22Rv1 (cell line): ENCODE measurements at regions not wholly inside any gene's neighbourhood (a gene's known extent, or its start where the extent isn't known, plus 50 kb on each side); places are given as distances from the start of the nearest gene placed in this dataset.

Experiments
- ZFX ChIP-seq: fragments of 450-650 bp; IDR thresholded peaks from 2 replicates; pipeline ENCODE4 v1.6.1; 2017; ENCODE audit warnings: antibody characterized with exemption, borderline replicate concordance
- TF ChIP-seq, protein P1 (sequence below): fragments of 450-650 bp; IDR thresholded peaks from 2 replicates; pipeline ENCODE4 v1.5.1; 2017; ENCODE audit warnings: mild to moderate bottlenecking

DNA sequence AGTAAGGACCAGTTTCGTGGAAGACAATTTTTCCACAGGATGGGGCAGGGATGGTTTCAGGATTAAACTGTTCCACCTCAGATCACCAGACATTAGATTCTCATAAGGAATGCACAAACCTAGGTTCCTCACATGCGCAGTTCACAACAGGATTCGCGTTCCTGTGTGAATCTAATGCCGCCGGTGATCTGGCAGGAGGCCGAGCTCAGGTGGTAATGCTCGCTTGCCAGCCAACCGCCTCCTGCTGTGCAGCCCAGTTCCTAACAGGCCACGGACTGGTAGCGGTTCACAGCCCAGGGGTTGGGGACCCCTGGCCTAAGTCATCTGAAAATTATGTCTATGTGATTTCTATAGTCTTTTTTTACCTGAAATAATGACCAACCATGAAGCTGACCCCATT is 217.5 kb downstream of the TMEM200A start:
- TF ChIP-seq, protein P1, sequence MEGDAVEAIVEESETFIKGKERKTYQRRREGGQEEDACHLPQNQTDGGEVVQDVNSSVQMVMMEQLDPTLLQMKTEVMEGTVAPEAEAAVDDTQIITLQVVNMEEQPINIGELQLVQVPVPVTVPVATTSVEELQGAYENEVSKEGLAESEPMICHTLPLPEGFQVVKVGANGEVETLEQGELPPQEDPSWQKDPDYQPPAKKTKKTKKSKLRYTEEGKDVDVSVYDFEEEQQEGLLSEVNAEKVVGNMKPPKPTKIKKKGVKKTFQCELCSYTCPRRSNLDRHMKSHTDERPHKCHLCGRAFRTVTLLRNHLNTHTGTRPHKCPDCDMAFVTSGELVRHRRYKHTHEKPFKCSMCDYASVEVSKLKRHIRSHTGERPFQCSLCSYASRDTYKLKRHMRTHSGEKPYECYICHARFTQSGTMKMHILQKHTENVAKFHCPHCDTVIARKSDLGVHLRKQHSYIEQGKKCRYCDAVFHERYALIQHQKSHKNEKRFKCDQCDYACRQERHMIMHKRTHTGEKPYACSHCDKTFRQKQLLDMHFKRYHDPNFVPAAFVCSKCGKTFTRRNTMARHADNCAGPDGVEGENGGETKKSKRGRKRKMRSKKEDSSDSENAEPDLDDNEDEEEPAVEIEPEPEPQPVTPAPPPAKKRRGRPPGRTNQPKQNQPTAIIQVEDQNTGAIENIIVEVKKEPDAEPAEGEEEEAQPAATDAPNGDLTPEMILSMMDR = no peak; the same call in 1 of the 2 replicates
- no peak for TF ChIP-seq ZFX
